ENCODE measurements at regions not wholly inside any gene's neighbourhood (a gene's known extent, or its start where the extent isn't known, plus 50 kb on each side); places are given as distances from the start of the nearest gene placed in this dataset.

DNA sequence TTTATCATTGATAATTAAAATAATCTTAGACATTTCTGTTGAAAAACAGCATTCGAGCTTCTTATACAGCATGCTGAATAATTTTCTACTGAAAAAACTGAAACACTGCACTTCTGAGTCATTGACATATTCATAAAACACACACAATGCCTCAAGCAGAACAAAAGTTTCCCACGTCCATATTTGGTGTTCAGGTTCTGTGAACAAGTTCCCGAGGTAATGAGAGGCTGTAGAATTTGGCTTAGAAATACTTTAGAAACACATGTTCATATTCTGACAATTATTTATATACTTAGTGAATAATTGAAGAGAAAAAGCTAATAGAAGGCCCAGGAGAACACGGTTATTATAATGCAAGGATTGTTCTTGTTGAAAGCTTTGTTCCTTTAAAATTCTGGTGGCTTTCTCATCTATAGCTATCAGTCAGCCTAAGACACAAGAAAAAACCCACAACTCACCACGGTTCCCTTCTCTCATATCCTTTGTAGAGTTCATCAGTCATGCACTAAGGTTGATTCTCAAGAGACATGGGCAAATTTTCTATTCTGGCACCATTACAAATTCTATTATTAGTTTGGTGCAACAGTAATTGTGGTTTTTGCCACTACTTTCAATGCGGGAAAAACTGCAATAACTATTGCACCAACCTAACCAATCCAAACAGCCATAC, 194.4 kb downstream of the TMX3 start:
- no peak for DNase-seq

DNA sequence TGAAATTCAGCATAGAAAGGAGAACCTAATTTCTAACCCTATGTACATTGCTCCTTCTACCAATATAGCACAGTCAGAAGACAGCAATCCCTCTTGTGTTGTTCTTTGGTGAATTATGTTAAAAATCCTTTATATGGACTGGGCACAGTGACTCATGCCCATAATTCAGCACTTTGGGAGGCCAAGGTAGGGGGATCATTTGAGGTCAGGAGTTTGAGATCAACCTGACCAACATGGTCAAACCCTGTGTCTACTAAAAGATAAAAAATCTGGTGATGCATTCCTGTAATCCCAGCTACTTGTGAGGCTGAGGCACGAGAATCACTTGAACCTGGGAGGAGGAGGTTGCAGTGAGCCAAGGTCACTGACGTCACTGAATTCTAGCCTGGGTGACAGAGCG, 195.6 kb downstream of the TMX3 start:
- no peak for DNase-seq

DNA sequence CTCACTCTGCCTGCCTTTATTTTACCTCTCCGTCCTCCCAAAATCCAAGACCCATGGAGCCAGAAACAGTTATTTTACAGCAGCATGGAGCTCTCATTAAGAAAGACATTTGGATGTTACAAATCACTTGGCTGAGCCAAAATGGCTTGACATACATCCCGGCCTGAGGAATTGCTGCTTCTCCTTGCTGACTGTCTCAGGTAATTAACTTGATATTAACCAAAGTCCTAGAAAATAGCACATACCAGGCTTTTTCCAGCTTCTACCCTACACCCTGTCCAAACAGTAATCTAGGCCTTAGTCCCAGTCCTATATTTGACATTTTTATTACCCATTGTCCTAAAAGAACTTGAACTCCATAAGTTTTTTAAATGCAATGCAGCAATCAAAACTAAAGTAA, 205.0 kb downstream of the TMX3 start:
- DNase-seq: no peak

DNA sequence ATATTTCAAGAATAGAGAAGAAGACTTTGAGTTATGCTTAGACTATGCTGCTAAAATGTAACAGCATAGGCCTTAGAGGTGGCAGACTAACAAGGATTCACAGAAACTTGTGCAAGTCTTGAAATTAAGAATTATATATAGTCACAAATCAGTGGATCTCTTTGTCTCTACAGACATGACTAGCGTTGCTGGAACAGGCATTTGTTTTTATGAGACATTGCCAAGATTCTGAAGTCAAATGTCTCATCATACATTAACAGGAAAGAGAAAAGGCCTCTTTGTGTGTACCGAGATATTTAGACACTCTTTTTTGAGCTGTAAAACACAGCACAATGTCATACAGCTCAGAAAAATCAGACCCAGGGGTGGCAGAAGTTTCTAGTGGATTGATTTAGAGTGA, 207.1 kb downstream of the TMX3 start:
- DNase-seq: no peak

DNA sequence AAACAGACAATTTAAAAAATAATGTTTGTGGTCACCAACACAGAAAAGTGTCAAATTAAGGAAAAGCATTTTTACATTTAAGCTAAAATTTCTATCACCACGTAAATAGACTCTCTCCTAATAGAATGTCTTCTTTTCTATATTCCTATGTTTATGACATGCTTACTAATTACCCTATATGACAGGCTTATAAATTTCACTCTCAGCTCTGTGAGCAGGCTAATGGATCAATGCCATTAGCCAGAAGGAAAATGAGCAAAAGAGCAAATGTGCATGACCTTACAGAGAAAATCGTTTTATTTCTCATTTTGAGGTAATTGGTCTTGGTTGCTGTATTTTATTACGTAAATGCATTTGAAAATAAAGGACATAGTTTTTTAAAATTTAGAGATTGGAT, 209.7 kb downstream of the TMX3 start:
- no peak for DNase-seq

DNA sequence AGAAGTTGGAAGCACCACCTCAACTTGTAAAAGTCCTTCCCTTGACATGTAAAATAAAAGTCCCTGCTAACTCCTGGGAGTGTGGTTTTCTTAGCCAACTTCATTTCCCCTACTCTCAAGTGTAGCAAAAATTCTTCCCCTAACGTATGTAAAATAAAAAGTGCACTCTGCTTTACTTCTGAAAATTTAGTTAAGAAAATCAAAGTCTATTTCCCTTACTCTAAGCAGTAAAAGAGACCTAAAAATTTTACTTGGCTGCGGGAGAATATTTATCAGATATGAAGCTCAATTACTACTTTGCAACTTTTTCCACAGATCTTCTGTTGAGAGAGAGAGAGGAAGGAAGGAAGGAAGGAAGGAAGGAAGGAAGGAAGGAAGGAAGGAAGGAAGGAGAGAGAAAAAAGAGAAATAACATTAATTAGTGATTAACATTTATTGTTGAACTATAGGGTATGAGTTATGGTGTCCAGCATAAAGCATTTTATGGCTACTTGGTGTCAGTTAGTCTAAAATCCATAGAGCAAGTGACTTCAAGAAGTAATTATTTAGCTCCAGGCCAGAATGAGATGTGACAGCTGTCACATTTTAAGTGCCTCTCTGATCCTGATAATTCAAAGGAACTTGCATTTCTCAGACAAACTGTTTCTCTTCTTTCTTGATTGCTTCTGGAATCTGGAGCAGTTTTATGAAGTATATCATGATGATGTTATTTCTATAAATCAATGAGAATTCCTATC, 210.3 kb downstream of the TMX3 start:
- no peak for DNase-seq

DNA sequence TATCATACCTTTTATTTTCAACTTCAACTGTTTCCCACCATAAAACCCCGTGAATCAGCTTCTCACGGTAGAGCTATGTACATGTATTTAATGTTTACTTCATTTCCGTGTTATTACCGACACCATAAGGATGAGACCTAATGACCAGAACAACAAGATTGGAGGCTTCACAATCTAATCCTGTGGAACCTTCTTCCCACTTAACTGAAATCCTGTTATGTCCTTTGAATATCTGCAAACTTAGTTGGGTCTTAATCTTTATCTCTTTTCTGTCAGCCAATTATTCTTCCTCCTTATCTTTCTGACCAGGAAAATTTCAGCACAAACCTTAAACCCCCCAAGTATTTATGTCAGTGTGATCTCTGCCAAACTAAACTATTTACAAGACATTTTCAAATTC, 214.4 kb downstream of the TMX3 start:
- DNase-seq: no peak

DNA sequence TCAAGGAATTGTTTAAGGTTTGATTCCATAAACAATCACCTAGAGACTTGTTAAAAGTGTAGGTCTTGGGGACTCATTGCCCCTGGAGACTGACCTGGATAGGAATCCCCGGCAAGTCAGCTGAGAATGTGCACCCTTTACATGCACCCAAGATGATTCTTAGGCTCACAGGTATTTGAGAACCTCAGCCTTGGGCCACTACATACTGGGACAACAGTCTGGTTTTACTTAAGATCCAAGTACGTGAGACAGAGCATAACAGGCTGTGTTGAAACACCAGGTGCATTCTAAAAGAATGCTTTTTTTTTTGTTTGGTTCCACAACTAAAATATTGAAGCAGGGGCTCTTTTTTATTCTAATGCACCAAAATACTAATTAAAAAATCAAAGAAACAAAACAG, 215.8 kb downstream of the TMX3 start:
- no peak for DNase-seq

DNA sequence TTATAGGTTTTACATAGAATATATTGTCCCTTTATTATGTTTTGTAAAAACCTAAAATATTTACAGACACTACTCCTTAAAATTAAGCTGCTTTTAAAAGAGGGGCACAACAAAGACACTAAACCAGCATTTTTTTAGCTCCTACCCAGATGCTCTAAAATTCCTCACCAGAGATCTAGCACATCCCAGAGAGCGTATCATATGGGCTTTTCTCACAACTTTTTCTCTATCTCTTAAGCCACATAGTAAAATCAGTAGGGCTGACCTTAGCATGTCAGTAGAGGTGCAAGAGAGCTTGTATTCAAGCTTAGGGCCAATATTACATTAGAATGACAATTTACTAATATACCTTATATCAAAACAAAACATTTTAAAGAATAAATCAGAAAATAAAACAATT, 216.3 kb downstream of the TMX3 start:
- no peak for DNase-seq

DNA sequence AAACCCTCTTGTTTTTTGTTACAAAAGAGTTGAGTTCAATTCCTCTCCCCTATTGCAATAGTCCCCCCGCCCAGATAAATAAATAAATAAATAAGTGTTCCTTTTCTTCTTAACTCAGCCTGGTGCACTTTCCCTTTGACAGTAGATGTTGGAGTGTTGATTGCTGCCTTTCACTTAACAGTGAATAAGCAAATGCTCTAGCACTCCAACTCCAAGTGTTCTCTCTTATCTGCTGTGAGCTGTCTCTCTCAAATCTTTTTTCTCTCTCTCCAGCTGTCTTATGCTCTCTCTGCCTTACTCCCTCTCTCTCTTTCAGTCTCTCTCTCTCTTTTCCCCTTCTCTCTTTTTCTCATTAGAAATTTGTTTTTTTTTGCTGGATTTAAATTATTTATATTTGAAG, 216.7 kb downstream of the TMX3 start:
- no peak for DNase-seq

DNA sequence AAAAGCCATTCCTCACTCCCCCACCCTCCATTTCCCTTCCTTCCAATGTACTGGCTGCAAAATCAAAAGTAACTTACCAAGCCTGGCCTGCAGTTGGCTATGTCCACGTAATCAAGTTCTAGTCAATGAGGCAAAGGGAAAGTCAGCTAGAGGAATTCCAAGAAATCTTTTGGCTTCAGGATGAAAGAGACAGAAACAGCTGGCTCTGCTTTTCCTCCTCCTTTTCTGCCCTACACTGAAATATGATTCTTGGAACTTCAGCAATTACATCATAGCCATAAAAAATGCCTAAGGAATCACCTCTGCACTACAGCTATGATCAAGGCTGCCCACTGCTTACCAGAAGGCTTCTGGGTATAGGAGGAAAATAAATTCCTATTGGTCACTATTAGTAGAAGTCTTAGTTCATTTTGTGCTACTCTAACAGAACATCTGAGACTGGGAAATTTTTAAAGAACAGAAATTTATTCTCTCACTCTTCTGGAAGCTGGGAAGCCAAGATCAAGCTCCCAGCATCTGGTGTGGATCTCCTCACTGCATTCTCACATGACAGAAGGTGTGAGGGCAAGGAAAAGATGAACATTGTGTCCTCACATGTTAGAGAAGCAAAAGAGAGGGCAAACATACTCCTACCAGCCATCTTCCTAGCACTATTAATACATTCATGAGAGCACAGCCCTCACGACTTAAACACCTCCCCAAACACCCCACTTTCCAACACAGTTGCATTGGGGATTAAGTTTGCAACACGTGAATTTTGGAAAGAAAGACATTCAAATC, 219.9 kb downstream of the TMX3 start:
- no peak for DNase-seq

DNA sequence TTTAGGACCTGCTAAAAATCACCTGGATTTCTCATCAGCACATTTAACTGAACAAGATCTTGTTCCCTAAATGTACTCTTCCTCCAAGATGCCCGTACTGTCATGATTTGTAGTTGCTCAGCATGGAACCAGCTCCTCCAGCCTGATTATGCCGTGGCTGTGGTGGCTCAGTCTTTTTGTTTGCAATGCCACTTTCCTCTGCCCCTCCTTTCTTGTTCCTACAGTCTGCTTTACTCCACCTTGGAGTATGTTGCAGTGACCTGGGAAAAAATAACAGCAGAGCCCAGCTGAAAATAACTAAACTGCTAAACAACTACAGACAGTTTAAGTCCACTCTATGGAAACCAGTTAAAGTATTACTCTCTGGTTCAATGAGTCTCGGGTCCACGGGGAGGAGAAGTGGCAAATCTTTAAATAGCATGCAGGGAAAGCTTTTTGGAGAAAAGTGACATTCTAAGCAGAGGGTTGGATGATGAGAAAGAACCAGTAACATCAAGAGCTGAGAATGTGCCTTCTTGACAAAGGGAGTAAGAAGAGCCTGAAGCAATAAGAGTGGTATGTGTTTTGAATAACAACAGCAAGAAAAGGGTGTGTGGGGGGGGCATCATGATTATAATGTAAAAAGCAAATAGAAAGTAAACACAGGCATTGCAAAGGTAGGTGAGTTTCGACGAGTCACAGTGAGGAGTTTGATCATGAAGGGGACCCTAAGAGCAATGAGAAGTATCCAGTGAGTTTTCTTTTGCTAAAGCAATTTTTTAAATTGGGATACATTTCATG, 225.7 kb downstream of the TMX3 start:
- DNase-seq: no peak

DNA sequence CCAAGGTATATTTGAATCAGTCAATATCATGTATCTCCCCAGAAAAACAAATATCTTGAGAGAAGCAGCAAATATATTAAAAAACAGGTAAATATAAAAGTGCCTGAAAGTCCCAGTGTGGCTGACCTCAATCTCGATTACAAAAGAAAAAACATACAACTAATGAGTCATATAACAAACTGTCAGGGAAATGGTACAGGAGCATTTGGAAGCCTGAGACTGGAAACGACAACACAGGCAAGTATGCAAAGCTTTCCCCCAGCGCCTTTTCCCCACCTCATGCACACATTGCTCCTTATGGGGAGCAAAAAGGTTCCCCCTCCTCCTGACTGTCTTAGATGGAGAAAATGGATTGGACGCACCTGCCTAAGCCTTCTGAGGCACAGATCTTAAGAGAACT, 230.7 kb downstream of the TMX3 start:
- DNase-seq: no peak

DNA sequence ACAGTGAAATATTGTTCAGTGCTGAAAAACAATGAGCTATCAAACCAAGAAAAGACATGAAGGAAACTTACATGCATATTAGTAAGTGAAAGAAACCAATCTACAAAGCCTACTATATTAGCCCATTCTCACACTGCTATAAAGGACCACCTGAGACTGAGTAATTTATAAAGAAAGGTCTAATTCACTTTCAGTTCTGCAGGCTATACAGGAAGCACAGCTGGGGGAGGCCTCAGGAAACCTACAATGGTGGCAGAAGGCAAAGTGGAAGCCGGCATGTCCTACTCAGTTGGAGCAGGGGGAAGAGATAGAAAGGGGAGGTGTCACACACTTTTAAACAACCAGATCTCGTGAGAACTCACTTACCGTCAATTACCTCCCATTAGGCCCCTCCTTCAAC, 232.1 kb downstream of the TMX3 start:
- no peak for DNase-seq

DNA sequence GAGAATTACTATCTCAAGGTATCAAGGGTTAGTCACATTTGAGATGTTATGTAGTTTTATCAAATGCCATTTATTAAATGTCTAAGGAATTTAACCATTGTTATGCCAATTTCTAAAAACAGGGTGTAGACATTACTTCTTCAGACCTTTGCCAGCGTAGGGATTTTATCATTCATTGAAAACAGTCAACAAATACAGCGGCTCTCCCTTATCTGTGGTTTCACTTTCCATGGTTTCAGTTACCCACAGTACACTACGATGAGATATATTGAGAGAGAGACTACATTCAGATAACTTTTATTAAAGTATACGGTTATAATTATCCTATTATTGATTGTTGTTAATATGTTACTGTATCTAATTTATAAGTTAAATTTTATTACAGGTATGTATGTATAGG, 234.7 kb downstream of the TMX3 start:
- DNase-seq: no peak

DNA sequence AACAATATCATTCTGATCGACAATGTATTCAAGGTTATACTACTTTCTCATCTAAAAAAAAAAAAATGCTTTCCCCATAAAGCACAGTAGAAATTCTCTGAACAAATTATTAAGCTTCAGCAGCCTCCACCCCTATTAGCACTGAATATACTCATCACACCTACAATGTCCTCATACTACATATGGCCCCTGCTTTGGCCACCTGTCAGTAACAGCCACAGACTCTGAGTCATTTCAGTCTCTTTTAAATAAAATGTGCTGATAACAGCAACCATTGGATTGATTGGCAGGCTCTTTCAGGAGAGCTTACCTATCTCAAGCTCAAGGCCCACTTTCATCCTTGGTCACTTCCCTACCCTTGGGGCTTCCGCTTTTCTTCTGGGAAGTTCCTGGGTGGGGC, 236.7 kb downstream of the TMX3 start:
- DNase-seq: no peak

DNA sequence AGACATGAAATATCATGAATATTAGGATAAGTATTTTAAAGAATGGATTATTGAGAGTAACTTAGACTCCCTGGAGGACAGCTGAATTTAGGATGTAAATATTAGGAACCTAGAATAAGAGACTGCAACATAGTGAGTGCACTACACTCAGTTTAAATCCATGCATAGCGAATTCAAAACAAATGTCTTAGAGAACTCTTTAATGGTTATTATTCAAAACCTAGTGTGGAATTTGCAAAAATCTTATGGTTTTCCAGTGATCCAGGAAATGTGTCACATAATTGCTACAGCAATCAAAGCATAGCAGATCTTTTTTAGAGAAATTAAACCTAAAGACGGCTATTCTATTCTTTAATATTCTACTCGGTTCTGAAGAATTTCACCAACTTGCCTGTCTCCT, 239.0 kb downstream of the TMX3 start:
- DNase-seq: no peak

DNA sequence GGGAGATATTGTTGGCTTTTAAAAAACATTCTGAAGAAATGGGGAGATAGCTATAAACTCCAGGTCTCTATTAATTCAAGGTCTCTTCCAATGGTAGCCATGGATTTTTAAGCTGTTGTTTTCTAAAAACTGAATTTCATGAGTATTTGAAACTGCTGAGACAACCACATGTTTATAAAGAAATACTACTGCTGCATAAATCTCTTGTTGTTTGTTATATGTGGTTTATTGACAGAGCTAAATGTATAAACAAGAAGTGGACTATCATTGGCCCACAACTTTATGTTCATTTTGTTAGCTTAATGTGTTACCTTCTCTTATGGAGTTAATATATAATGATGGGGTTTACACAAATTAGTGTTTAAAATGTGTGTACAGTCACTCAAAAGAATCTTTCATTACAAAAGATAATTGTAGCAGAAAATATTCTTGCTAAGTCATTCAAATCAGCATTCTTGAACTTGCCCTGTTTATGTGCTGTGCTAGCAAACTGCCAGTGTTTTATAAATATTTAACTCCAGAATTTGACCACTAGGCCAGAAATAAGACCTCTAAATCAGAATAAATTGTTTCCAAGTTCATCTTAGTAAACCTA, 242.1 kb downstream of the TMX3 start:
- DNase-seq: no peak

DNA sequence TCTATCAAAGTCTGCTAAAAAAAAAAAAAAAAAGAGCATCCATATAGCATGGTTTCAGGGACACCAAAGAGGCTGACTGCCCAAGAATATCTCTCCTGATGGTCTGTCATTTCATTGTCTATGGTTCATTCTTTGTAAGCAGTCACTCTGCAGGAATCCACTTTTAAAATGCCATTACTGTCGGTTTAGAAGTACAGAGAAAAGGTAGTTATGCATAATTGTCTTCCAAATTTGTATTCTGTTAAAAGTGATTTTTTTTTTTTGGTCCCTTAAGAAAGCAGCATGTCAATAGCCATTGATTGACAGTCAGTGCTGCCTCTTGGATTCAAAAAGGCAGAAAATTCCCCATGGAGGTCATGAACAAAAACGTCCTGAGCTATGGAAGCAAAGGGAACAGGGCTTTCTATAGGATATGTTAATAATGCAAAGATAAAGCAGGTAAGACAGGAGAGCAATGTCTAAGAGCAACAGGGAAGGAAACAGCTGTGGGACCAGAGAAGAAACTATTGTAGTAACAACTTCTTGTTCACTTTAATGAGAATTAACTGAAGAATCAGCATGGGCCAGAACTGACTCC, 245.8 kb downstream of the TMX3 start:
- DNase-seq: no peak

DNA sequence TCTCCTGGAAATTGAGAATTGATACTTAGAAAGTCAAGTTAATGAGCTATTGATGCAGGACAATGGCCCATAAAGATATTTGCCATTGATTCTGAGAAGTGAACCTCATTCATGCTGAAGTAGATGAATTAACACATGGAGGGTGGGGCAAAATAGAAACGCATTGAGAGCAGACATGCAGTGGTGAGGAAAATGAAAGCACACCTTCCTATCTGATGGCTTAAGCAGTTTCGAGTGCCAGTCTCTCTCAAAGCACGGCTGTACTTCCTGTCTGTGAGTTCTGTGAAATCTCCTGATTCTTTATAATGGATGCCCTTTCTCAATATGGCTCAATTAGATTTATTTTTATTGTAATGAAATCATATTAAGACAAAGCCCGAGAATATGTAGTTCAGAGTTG, 247.0 kb downstream of the TMX3 start:
- no peak for DNase-seq

DNA sequence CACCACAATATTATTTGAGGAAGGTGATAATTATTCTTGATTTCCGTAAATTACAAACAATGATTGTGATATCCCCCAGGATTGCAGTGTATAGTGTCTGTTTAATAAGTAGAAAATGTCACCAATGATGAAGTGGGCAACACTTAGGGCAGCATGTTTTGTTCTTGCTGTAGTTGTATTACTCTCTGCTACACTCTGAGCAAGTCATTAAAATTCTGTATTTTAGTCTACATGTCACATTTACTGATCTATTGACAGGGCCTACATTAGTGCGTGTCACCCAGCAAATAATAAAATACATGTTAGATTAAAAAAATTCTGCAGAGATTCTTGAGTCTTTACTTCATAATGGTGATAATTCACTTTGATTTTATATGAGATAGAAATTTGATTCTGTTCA, 247.6 kb downstream of the TMX3 start:
- DNase-seq: no peak

DNA sequence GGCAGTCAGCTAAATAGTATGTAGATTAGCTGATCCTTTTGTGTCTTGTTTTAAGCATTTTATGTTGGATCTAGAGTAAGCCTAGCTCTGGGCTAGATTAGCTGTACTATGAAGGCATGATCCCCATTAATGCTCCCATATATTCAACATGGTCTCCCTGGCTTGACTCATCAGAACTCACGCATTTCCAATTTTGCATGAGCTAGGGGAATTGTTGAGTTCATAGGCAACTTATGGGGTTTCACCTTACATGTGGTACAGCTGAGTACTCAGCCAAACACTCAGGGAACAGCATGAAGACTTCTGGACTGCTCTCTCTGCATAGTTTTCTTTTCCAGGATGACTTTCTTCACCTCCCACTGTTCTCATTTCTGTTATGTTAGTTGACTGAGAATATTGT, 248.2 kb downstream of the TMX3 start:
- DNase-seq: no peak
